ENCODE measurements at regions not wholly inside any gene's neighbourhood (a gene's known extent, or its start where the extent isn't known, plus 50 kb on each side); places are given as distances from the start of the nearest gene placed in this dataset.
A peak's percentile ranks its signal among the peaks of the same experiment; 100 is the strongest.

- Mint-ChIP-seq H3K36me3 (ENCODE audit: low read depth) (no peaks in the 10 kb centered on the region), H3K27me3 (ENCODE audit: low read depth, poor library complexity) (peaks cover 6% of the 10 kb centered on the region), H3K9me3 (peaks cover 12% of the 10 kb centered on the region), H3K4me3 (no peak overlapping the region), H3K27ac (no peak overlapping the region), H3K4me1 (peaks cover 22% of the 10 kb centered on the region)
- no peak for TF ChIP-seq CTCF (IDR thresholded peaks at IDR 0.05)
- no peak for DNase-seq
These were observed 223.2 kb upstream of the TSHZ2 start for GRCh38 chr20:52748990-52749389.

- TF ChIP-seq CTCF (IDR thresholded peaks at IDR 0.05), result no peak
- no peaks in the 10 kb centered on the region for H3K36me3 Mint-ChIP-seq (ENCODE audit: low read depth)
- DNase-seq, result no peak
- H3K4me1 Mint-ChIP-seq, result peaks cover 22% of the 10 kb centered on the region
- H3K9me3 Mint-ChIP-seq, result peaks cover 8% of the 10 kb centered on the region
- H3K4me3 Mint-ChIP-seq, result no peak overlapping the region
- H3K27ac Mint-ChIP-seq, result no peak overlapping the region
- H3K27me3 Mint-ChIP-seq (ENCODE audit: low read depth, poor library complexity), result peaks cover 6% of the 10 kb centered on the region
These were observed 223.7 kb upstream of the TSHZ2 start for GRCh38 chr20:52748285-52748932.

GRCh38 chr20:52747845-52748284 is 224.3 kb upstream of the TSHZ2 start:
- Mint-ChIP-seq H3K27me3 (ENCODE audit: low read depth, poor library complexity) (peaks cover 6% of the 10 kb centered on the region), H3K36me3 (ENCODE audit: low read depth) (no peaks in the 10 kb centered on the region), H3K27ac (no peak overlapping the region), H3K4me1 (peaks cover 22% of the 10 kb centered on the region), H3K4me3 (no peak overlapping the region), H3K9me3 (peaks cover 4% of the 10 kb centered on the region)
- peak; percentile 13 for DNase-seq
- peak; percentile 38 for TF ChIP-seq CTCF (IDR thresholded peaks at IDR 0.05)

GRCh38 chr20:52746770-52747169 is 225.4 kb upstream of the TSHZ2 start:
- Mint-ChIP-seq H3K27me3 (ENCODE audit: low read depth, poor library complexity) (peaks cover 6% of the 10 kb centered on the region), H3K36me3 (ENCODE audit: low read depth) (no peaks in the 10 kb centered on the region), H3K4me1 (peaks cover 22% of the 10 kb centered on the region), H3K27ac (no peak overlapping the region), H3K4me3 (no peak overlapping the region), H3K9me3 (peaks cover 4% of the 10 kb centered on the region)
- DNase-seq, result no peak
- TF ChIP-seq CTCF (IDR thresholded peaks at IDR 0.05), result no peak

- H3K4me1 Mint-ChIP-seq, result peaks cover 22% of the 10 kb centered on the region
- no peak for DNase-seq
- peaks cover 4% of the 10 kb centered on the region for H3K9me3 Mint-ChIP-seq
- peaks cover 7% of the 10 kb centered on the region for H3K27me3 Mint-ChIP-seq (ENCODE audit: low read depth, poor library complexity)
- H3K4me3 Mint-ChIP-seq, result no peak overlapping the region
- H3K36me3 Mint-ChIP-seq (ENCODE audit: low read depth), result no peaks in the 10 kb centered on the region
- no peak overlapping the region for H3K27ac Mint-ChIP-seq
- no peak for TF ChIP-seq CTCF (IDR thresholded peaks at IDR 0.05)
These were observed 226.0 kb upstream of the TSHZ2 start for GRCh38 chr20:52746190-52746589.

GRCh38 chr20:52744441-52744840 is 227.7 kb upstream of the TSHZ2 start:
- Mint-ChIP-seq H3K27me3 (ENCODE audit: low read depth, poor library complexity) (peaks cover 3% of the 10 kb centered on the region), H3K27ac (no peak overlapping the region), H3K9me3 (peaks cover 6% of the 10 kb centered on the region), H3K36me3 (ENCODE audit: low read depth) (no peaks in the 10 kb centered on the region), H3K4me1 (peaks cover 22% of the 10 kb centered on the region), H3K4me3 (no peak overlapping the region)
- DNase-seq, result no peak
- TF ChIP-seq CTCF (IDR thresholded peaks at IDR 0.05), result no peak

Data from nephron progenitor cell (in vitro differentiated cells).